ENCODE measurements at regions not wholly inside any gene's neighbourhood (a gene's known extent, or its start where the extent isn't known, plus 50 kb on each side); places are given as distances from the start of the nearest gene placed in this dataset.
"Not testable (repeated sequence)": the region's sequence is repeated elsewhere in the genome, so short reads cannot be mapped to it uniquely, and the experiment has no call there.

DNA sequence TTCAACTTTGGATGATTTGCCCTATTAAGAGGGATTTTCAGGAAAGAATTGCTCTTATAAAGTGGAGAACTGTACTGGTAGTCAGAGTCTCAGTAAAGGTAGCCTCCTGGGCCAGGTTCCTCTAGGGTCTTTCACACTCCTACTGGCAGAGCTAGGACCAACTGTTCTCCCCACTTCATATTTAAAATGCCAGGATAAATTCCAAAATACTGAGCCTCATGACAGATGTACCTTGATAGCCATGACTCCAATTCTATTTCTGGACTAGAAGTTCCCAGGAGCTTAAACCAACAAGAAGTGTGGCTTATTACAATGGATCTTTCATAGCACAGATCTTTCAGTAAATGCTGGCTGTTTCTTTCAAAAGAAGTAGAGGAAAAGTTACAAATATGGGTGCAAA, 126.5 kb downstream of the C12orf75 start:
- FAIRE-seq: no peak

DNA sequence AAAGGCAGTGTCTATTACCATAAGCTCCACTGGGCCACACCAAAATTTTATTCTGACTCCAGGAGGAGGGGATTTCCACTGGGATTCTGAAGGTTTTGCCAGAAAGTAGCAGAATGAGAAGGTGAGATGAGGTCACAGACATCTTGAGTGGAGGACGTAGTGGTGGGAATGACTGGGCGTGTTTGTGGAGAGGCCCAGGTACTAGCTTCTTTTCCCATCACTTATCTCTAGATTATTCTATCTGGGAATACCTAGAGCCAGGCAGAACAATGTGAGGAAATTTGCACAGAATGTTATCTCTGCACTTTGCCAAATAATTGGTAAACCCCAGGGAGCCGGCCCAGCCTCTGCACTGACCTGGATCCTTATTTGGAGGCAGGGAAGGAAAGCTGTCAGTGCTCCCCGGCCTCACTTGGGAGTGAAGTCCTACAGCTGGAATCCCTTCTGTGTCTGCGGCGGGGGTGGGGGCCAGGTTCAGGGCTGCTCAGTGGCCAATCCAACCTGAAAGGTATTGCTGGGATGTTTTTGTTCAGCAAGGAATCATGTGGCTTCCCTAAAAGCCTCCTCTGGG, 129.4 kb downstream of the C12orf75 start:
- no peak for FAIRE-seq

DNA sequence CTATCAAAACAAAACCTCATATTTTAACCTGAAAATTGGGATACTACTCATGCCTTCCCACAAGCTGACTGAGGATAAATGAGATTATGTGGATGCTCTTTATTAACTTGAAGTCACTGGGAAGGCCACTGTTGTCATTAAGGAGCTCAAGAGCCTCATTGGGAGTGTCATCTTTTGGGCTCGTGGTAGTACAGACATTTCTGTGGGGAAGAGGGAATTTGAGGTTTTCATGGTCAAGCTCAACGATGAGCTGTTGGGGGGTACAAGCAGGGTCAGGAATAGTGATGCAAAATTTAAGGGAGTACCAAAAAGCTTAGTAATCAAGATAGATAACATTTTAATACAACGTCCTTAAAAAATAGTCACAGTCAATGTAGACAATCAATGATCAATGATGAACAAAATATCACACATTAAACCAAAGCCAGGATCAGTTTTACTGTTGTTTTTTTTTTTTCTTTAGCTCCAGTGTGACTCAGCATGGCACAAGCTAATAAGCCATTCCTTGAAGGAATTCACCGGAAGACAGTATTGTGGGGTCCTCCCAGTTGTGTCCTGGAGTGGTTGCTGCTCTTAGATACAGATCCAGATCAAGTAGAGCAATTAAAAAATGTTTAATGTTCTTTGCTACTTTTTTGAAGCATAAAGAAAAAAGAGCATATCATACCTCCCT, 130.9 kb downstream of the C12orf75 start:
- FAIRE-seq: no peak

DNA sequence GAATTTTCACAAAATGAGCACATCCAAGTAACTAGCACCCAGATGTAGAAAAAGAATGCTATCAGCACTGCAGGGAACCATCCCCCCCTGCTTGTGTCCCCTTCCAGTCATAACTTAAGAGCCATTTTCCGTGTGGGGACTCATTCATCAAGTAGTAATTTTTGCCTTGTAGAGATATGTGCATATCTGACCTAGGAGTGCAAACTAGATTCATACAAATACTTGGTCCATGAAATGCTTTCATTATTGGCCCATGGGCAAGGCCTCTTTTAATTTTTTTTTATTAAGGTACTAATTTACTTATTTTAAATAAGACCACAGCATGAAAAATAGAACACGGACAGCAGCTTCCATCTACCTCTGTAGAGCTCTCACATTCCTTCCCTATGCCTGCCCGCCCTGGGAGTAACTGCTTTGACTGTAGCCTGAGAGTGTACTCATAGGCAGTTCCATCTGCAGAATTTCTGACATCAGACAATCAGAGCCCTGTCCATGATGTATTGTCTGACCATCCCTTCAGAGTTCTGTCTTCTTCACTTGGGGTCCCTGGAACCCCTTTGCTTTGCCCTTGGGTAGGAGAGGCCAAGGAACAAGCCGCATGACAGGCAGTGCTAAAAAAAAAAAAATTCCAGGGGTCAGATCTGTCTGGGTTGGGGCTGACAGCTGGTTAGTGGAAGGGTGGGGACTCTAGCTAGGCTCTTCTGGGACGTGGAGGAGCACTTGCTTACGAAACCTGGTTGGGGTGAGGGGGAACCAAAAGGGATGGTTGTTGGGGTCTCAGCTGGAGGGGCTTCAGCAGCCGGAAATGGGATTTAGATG, 131.7 kb downstream of the C12orf75 start:
- no peak for FAIRE-seq

DNA sequence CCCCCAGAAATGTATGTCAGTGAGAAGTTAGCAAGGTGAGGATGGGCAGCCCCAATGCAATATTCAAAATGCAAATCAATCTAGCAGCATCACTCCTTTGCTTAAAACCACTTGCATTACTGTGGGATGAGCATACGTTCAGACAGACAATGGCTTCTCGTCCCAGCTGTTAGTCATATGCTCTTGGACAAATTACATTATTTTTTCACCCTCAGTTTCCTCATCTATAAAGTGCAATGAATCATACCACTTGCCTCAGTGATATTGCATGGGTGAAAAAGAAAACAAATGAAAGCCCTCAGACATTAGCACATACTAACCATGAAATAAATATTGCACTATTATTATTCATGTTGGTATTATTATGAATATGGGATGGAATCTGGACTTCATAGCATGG, 132.3 kb downstream of the C12orf75 start:
- no peak for FAIRE-seq

DNA sequence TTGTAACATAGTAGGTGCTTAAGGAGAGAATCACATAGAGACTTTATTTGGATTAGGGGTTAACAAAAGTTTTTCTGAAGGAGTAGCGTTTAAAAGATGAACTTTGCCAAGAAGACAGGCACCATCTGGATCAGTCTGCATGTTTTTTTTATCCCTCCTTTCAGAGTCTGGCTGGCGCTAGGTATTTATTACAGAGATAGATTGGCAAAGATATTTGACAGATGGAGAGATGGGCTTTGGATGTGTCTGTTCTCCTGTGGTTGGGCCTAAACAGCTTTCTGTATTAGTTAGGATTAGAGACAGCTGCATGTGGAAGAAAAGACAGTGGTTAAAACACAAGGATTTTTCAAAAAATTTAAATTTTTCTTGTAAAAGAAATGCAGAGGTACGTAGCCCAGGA, 133.9 kb downstream of the C12orf75 start:
- FAIRE-seq: no peak

DNA sequence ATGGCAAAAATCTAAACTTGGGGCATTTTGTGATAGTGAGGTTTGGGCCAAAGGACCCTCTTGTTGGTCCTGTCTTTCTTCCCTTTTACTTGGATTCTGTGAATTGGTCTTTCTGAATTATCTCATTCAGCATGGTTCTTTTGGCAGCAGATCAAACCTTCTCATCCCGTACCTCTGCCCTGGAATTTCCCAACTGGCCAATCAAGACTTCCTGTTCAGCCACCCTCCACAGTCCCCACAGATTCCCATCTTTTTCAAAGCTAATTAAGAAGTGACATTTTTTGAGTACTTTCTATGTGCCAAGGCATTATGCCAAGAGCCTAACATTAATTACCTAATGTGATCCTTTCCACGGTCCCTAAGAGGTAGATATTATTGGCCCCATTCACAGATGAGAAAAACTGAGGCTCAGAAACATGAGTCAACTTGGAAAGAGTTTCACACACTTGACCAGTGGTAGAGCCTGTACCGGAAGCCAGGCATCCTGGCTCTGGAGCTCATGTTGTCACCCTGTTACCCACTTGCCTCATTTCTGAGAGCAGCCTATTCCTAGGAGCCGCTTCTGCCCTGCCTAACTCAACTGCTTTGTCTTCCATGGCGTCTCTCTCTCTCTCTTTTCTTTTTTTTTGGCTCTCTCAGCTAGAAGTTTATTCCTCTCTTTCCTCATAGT, 135.9 kb downstream of the C12orf75 start:
- no peak for FAIRE-seq

DNA sequence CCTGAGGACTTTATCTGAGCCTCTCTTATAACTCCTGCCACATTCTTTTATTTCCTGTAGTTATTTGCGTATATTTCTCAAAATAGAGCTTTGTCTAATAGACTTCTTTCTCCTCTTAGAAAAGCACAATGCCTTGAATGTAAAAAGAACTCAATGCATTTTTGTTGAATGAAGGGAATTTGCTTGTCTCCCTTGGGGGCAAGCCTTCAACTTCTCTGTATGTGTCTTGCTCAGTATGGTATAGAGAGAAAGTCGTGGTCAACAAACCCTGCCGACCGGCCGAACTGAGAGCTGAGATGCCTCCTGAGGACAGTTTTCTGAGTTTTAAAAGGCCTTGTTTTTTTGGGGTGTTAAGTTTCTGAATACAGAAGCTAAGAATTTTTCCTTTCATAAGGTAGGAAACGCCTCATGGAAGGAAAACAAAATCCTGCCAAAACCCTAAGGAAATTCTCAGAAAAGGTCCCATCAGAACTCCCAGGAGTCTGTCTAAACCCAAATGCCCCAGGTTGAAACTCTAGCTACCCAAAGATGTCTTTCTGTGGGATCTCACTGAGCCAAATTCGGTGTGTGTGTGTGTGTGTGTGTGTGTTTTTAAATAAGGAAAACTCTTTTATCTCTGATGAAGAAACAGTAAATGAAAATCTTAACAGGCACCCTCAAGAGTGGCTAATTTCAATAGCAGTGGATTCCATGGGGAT, 136.6 kb downstream of the C12orf75 start:
- FAIRE-seq: no peak

DNA sequence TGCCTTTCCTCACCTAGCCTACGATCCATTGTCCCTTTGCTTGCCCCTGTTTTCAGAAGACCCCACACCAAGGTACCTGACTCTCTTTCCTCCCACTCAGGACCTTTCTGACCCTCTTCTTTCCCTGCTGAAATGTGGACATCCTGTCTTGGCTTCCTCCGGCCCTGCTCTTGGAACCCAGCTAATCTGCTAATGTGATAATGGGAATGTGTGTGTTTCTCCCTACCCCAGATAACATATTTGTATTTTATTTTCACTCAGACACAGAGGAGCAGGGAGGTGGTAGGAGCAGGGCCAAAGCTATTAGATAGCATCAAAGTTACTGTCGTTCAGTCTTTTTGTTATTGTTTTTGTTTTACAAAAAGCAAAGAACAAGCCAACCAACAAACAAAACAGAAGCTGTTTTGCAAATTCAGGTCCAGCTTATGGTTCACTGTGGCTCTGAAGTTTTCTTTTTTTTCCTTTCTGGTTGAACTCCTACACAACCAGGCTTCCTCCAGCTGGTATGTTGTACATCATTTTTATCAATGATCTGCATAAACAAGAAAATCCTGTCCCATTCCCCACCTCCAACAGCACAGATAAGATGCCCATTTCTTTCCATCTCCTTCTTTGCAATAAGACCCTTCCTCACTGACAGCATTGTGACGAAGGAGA, 137.3 kb downstream of the C12orf75 start:
- peak; percentile 90 for FAIRE-seq

DNA sequence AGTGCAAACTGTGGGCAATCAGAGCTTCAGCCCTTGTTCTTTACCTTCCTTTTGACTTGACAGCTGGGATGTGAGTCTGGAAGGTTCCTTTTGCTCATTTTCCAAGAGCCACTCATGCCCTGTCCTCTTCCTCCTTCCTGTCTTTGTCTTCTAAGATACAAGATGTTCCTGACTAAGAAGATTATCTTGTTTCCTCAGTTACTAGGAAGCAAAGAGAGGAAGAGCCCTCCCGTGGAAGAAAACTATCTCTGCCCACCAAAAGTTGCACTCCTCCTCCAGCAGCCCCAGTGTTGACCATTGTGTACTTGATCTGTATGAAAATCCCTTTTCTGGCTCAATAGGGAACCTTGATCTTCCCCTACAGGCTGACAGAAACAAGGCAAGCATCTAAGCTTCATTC, 138.0 kb downstream of the C12orf75 start:
- no peak for FAIRE-seq

DNA sequence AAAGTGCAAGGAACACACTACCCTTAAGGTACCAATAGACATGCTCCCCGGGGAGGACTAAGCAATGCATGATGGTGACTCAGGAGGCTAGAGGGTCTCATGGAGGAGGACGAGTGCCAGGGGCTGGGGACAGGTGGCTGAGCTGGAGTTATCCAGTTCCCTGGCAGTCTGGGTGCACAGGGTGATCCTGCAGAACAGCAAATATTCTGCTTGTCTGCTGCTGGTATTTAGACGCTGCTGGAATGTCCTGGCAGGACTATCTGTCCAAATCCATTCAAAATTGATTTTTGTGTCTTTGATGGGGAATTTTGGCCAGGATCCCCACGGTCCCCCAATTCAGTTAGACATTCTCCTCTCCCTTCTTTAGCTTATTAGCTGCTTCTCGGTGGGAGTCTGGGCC, 138.7 kb downstream of the C12orf75 start:
- no peak for FAIRE-seq

DNA sequence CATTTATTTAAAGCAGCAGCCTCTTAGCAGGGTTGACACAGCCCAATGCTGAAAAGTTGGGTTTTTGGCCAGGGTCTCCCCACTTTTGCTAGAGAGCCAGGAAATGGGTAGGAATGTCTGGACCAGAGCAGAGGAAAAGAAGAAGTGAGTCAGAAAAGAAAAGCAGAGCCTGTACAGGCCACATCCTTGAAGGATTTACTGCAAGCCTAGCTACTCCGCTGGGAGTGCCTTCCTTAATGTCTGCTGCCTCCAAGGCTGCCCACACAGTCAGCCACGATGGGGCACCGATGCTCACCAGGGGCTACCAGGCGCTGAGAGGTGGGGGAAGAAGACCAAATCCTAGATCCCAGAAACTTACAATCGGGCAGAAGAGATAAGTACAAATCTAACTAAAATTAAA, 139.2 kb downstream of the C12orf75 start:
- no peak for FAIRE-seq

DNA sequence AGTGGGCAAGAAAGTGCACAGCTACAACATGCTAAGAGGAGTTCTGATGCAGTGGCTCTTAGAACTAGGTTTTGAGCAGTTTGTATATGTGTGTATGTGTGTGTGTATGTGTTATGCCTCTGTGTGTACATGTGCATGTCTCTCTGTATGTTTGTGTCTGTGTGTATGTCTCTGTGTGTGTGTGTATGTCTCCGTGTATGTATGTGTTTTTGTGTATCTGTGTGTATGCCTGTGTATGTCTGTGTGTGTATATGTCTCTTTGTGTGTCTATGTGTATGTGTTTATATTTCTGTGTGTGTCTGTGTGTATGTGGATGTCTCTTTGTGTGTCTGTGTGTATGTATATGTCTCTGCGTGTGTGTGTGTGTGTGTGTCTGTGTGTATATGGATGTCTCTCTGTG, 139.6 kb downstream of the C12orf75 start:
- no peak for FAIRE-seq

DNA sequence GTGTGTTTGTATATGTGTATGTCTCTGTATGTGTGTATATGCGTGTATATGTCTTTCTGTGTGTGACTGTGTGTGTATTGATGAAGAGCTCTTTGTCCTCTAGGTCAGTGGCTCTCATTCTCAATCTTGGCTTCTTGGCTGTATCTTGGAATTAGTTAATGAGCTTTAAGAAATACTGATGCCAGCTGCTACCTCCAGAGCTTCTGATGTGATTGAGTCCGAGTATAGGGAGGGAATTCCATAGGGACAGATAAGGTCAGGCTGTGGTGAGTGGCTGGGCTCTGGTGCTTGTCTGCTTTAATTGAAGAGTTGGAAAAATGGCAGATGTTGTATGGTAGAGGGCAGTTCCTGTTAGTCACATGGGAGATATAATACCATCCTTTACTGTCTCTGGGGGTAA, 140.1 kb downstream of the C12orf75 start:
- FAIRE-seq: no peak

DNA sequence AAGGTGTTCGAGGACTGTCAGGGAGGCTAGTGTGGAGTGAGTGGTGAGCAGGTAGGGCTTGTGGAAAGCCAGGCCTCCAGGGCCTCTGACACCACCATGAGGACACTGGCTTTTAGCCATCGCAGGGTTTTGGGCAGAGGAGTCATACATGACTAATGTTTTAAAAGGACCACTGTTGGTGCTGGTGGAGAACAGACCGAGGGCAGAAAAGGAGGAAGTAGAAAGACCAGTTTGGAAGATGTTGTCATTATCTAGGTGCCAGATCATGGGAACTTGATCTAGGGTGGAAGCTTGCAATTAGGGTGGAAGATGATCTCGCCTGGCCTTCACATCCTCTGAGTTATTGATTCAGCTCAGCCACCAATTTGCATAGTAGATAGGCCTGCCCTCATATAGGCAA, 144.2 kb downstream of the C12orf75 start:
- no peak for FAIRE-seq

DNA sequence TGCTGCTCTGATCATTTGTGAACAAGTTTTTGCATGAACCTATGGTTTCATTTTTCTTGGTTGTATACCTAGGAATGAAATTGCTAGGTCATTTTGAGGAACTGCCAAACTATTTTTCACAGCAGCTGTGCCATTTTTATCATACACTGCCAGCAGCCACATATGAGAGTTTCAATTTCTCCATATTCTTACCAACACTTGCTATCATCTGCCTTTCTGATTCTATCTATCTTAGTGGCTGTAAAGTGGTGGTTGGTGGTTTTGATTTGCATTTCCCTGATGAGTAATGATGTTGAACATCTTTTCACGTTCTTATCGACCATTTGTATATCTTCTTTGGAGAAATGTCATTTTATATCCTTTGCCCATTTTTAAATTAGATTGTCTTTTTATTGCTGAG, 146.1 kb downstream of the C12orf75 start:
- no peak for FAIRE-seq

DNA sequence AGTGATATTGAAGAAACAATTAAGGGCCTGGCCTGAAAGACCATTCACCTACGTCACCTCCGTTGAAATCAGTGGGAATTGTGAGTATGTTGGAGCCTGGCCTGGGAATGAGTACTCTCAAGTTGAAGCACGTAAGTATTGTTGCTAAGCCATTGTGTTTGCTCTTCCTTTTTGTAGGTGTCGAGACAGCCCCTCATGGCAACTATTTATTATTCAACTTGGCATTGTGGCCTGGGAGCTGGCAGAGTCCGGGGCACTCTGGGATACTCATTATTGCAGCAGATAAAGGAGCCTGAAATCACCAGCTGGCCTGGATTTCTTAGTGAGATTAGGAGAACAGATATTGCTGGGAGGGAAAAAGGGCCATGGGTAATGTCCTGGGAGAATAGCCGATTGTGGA, 147.4 kb downstream of the C12orf75 start:
- no peak for FAIRE-seq

DNA sequence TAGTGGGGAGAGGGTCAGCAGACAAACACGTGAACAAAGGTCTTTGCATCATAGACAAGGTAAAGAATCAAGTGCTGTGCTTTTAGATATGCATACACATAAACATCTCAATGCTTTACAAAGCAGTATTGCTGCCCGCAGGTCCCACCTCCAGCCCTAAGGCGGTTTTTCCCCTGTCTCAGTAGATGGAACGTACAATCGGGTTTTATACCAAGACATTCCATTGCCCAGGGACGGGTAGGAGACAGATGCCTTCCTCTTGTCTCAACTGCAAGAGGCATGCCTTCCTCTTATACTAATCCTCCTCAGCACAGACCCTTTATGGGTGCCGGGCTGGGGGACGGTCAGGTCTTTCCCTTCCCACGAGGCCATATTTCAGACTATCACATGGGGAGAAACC, 148.3 kb downstream of the C12orf75 start:
- not testable (repeated sequence) for FAIRE-seq

DNA sequence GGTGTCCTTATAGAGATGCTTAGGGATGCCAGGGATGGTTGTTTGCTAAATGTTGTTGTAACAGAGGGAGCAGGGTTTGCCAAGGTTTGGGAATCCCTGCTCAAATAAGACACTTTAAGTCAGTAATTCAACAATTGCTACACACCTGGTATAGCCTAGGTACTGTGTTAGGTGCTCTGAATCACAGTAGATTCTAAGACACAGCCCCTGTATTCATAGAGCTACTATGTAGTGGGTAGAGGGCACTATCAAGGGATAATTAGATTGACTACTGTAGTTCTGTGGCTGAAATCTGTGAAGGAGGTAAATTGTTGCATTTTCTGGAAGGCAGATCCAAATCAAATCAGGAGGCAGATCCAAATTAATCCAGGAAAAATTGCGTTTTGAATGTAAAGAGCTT, 149.2 kb downstream of the C12orf75 start:
- no peak for FAIRE-seq

DNA sequence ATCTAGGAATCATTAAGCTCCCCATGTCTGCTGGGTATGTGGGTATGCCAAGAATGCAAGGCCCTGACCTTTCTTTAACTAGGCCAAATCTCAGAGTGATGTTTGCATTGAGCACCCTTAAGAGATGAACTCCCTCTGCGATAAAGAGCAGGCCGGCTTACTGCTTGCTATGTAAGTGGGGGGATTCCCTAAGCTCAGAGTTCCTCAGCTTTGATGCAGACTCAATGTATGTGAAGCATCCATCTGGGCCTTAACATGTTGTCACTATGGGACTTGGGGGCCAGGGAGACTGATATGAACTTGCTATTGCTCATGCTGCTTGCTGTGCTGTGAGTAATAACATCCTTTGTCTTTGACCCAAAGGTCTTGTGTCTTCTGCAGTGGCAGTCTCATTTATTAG, 149.7 kb downstream of the C12orf75 start:
- FAIRE-seq: no peak

DNA sequence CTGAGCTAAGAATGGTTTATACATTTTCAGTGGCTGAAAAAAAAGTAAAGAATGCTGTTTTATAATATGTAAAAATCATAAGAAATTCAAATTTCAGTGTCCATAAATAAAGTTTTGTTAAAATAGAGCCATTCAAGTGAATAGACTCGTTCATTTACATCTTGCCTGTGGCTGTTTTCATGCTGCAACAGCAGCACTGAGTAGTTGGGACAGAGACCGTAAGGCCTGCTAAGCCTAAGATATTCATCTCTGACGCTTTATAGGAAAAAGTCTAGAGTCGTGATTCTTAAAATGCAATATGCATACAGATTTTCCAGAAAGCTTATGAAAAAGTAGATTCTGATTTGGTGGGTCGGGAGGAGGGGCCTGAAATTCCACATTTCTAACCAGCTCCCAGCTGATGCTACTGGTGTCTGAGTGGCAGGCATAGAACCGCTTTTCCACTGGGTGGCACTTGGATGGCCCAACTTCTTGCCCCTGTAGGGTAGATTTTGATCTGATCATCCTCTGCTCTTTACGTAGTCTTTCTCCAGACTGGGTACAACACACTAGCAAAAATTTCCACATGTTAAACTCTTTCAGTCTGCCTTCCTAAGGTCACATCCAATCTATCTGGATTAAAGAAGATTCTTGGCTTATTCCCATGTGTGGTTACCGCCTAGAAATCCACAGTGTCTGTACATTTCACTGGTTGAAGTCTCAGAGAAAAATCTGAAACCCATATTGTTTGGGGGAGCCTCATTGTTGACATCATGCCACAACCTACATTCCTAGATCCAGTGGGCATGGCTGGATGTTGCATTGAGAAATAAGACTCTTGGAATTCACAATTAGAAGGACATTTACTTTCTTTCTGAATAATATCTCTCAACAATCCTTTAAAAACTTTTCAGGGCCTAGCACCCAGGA, 151.2 kb downstream of the C12orf75 start:
- FAIRE-seq: no peak
